H1 (cell line): ENCODE measurements at regions not wholly inside any gene's neighbourhood (a gene's known extent, or its start where the extent isn't known, plus 50 kb on each side); places are given as distances from the start of the nearest gene placed in this dataset.

Source experiments
- CHD7 ChIP-seq: fragments of 300-600 bp; sonication (generic); IDR thresholded peaks from 2 replicates; pipeline ENCODE4 v1.7.1; 2012; ENCODE audit warnings: low read length, moderate library complexity, mild to moderate bottlenecking, inconsistent platforms; ENCODE audit not compliant: insufficient replicate concordance
- CTBP2 ChIP-seq: IDR thresholded peaks from 2 replicates; pipeline ENCODE4 v1.7.0; 2011; ENCODE audit warnings: borderline replicate concordance, mild to moderate bottlenecking, moderate library complexity, mixed read lengths, low read length; ENCODE audit not compliant: insufficient read depth, insufficient read length
- EZH2 ChIP-seq: fragments of 200-600 bp; sonication (generic); IDR thresholded peaks from 2 replicates; pipeline ENCODE4 v1.7.1; 2012; ENCODE audit warnings: low read depth, mild to moderate bottlenecking, moderate library complexity, low read length, inconsistent platforms; ENCODE audit not compliant: severe bottlenecking
- SAP30 ChIP-seq: fragments of 300-600 bp; sonication (generic); IDR thresholded peaks from 2 replicates; pipeline ENCODE4 v1.7.1; 2012; ENCODE audit warnings: low read length, moderate library complexity, mild to moderate bottlenecking, inconsistent platforms; ENCODE audit not compliant: insufficient read depth, insufficient replicate concordance
- SIRT6 ChIP-seq: IDR thresholded peaks from one replicate; pipeline ENCODE4 v1.7.1; 2012; ENCODE audit warnings: low read length, inconsistent platforms
- TEAD4 ChIP-seq: IDR thresholded peaks from 2 replicates; pipeline ENCODE4 v1.6.1; 2012; ENCODE audit warnings: low read depth, low read length, inconsistent platforms, mixed read lengths

- no peak for TF ChIP-seq CTBP2
- TF ChIP-seq EZH2: no peak
- no peak for TF ChIP-seq TEAD4
- TF ChIP-seq CHD7: no peak
- no peak for TF ChIP-seq SAP30
- TF ChIP-seq SIRT6: no peak
These were observed 72.6 kb upstream of the ZMIZ1 start (continued) for GRCh38 chr10:78995987-78996791.
